ENCODE measurements at regions not wholly inside any gene's neighbourhood (a gene's known extent, or its start where the extent isn't known, plus 50 kb on each side); places are given as distances from the start of the nearest gene placed in this dataset.

- H3K4me3 ChIP-seq (ENCODE audit: low read length), result no peak overlapping the region
Observed at GRCh38 chr2:239636808-239637207, 236.0 kb upstream of the HDAC4 start.

GRCh38 chr2:239634769-239635168, 233.9 kb upstream of the HDAC4 start:
- TF ChIP-seq CTCF (conservative IDR thresholded peaks at IDR 0.05; ENCODE audit: low read length), result no peak
- no peak overlapping the region for H3K4me3 ChIP-seq (ENCODE audit: low read length)
- DNase-seq (ENCODE audit: low read depth), result no peak

More at GRCh38 chr2:239636808-239637207, 236.0 kb upstream of the HDAC4 start:
- no peak for TF ChIP-seq CTCF (conservative IDR thresholded peaks at IDR 0.05; ENCODE audit: low read length)
- DNase-seq (ENCODE audit: low read depth), result peak; percentile 36

DNA sequence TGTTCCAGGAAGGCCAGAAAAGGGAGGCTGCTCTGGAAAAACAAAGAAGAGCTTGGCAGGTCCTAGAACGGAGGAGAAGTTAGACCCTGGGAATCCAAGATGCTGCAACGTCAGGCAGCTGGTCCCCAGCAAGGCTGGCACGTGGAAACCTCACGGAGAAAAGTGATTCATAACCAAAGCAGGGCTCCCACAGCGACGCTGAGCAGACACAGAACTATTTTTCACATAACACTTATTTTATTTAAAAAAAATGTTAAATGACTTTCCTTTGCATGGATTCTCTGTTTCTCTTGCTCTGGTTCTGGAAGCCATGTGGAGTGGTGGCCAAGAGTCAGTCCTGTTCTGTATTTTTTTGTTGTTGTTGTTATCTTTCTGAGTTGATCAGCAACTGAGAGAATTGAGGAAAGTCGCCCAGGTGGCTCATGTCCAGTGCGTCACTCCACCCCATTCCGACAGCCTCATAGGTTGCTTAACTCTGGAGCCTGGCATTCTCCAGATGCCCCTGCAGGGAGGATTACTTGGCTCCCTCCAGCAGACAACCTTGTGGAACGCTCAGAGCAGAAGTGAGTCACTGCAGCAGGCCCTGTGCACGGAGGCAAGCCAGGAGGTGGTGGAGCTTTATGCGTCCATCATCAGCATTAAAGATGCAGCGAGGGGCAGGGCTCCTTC, 229.9 kb upstream of the HDAC4 start:
- DNase-seq (ENCODE audit: low read depth), result peak; percentile 98
- peak overlapping the region; percentile 17 for H3K4me3 ChIP-seq (ENCODE audit: low read length)
- no peak for TF ChIP-seq CTCF (conservative IDR thresholded peaks at IDR 0.05; ENCODE audit: low read length)

DNA sequence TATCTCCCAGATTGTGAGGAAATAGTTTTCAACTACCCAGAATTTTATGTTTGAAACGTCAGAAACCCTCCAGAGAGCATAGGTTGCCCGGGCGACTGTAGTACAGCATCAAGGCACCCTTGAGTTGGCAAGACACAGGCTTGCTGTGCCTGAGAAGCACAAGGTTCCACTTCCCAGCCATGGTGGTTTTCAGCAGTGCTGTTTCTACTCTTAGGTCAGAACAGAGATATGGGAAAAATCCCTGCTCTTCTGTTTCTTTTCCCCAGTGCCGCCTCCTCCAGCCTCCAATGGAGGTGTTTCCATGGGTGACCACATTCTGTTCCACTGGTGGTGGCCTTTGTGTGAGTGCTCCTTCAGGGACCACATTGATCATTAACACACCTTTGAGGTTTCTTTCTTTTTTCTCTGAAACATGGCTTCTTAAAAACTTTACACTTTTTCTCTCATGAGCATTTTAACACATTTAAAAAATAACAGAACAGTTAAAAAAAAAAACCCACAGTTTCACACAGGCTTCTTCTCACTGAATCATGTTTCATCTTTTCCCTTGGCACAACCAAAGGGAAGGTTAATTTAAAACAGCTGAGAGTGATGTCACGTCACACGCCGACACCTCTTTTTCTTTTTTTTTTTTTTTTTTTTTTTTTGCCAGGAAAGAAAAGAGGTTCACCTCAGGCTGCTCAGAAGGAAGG, 229.3 kb upstream of the HDAC4 start:
- DNase-seq (ENCODE audit: low read depth), result peak; percentile 80
- H3K4me3 ChIP-seq (ENCODE audit: low read length), result peak overlapping the region; percentile 17
- TF ChIP-seq CTCF (conservative IDR thresholded peaks at IDR 0.05; ENCODE audit: low read length), result no peak

- H3K4me3 ChIP-seq (ENCODE audit: low read length), result no peak overlapping the region
- TF ChIP-seq CTCF (conservative IDR thresholded peaks at IDR 0.05; ENCODE audit: low read length), result no peak
- DNase-seq (ENCODE audit: low read depth), result peak; percentile 10
Observed at GRCh38 chr2:239626961-239627592, 226.3 kb upstream of the HDAC4 start.

- no peak for DNase-seq (ENCODE audit: low read depth)
- no peak overlapping the region for H3K4me3 ChIP-seq (ENCODE audit: low read length)
- TF ChIP-seq CTCF (conservative IDR thresholded peaks at IDR 0.05; ENCODE audit: low read length), result no peak
Observed at GRCh38 chr2:239625971-239626734, 225.3 kb upstream of the HDAC4 start.
